ENCODE measurements at regions not wholly inside any gene's neighbourhood (a gene's known extent, or its start where the extent isn't known, plus 50 kb on each side); places are given as distances from the start of the nearest gene placed in this dataset.
A peak's percentile ranks its signal among the peaks of the same experiment; 100 is the strongest.
"Not testable (repeated sequence)": the region's sequence is repeated elsewhere in the genome, so short reads cannot be mapped to it uniquely, and the experiment has no call there.

DNA sequence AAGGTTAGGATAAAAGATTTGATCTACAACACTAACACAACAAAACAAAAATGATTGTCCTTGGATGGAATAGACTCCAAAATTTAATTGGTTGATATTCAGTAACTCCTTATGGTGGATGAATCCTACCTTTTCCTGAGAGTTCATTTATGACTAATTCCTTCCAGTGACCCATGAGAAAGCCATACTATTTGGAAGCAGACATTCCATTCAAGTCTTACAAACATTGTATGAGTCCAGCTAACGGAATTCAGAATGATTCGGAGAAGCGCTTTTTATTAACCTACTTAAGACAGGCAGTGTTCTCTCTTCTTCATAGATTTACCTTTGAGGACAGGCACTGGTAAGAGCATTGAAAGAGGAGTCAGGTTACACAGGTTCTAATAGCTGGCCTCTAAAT is 155.6 kb upstream of the ZNF648 start:
- no peak for DNase-seq
- Histone ChIP-seq H3K9me3 (ENCODE audit: control insufficient read depth, low read depth, low read length) (no peaks in the 10 kb centered on the region), H3K27me3 (ENCODE audit: control insufficient read depth, insufficient read depth, low read length) (no peaks in the 10 kb centered on the region), H3K36me3 (ENCODE audit: control insufficient read depth, insufficient read depth, low read length) (no peaks in the 10 kb centered on the region), H3K27ac (ENCODE audit: low read length) (no peak overlapping the region), H3K4me3 (ENCODE audit: low read length) (no peak overlapping the region), H3K4me1 (ENCODE audit: control insufficient read depth, insufficient read depth, low read length) (no peaks in the 10 kb centered on the region)
- no CpG with 5 or more reads among the region's 3 CpGs for WGBS (ENCODE audit: insufficient coverage, low lambda C conversion rate)

DNA sequence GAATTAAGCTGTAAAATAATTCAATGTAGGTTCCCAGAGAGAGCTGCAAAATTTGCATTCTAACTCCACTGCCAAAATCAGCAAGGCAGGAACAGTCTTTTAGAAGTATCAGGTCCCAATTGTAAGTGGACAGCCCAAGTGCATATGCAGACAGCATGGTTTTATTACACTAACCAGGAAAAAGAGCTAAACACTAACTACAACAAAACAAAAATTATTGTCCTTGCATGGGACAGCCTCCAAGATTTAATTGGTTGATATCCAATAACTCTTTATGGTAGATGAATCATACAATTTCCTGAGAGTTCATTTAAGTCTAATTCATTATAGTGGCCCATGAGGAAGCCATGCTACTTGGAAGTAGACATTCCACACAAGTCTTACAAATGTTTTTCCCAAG is 154.3 kb upstream of the ZNF648 start:
- no peaks in the 10 kb centered on the region for H3K9me3 ChIP-seq (ENCODE audit: control insufficient read depth, low read depth, low read length)
- no peak overlapping the region for H3K27ac ChIP-seq (ENCODE audit: low read length)
- H3K27me3 ChIP-seq (ENCODE audit: control insufficient read depth, insufficient read depth, low read length): no peaks in the 10 kb centered on the region
- H3K4me3 ChIP-seq (ENCODE audit: low read length): no peak overlapping the region
- DNase-seq: no peak
- no peaks in the 10 kb centered on the region for H3K36me3 ChIP-seq (ENCODE audit: control insufficient read depth, insufficient read depth, low read length)
- no peaks in the 10 kb centered on the region for H3K4me1 ChIP-seq (ENCODE audit: control insufficient read depth, insufficient read depth, low read length)

GRCh38 chr1:182213163-182213562 is 151.7 kb upstream of the ZNF648 start:
- DNase-seq: no peak
- Histone ChIP-seq H3K4me3 (ENCODE audit: low read length) (no peak overlapping the region), H3K27ac (ENCODE audit: low read length) (no peak overlapping the region), H3K27me3 (ENCODE audit: control insufficient read depth, insufficient read depth, low read length) (no peaks in the 10 kb centered on the region), H3K36me3 (ENCODE audit: control insufficient read depth, insufficient read depth, low read length) (no peaks in the 10 kb centered on the region), H3K9me3 (ENCODE audit: control insufficient read depth, low read depth, low read length) (no peaks in the 10 kb centered on the region), H3K4me1 (ENCODE audit: control insufficient read depth, insufficient read depth, low read length) (peaks cover 8% of the 10 kb centered on the region)
- 100% methylated on average over 1 of the region's 1 CpG for WGBS (ENCODE audit: insufficient coverage, low lambda C conversion rate)

GRCh38 chr1:182211386-182211785 is 149.9 kb upstream of the ZNF648 start:
- peaks cover 10% of the 10 kb centered on the region for H3K4me1 ChIP-seq (ENCODE audit: control insufficient read depth, insufficient read depth, low read length)
- no peaks in the 10 kb centered on the region for H3K9me3 ChIP-seq (ENCODE audit: control insufficient read depth, low read depth, low read length)
- no peak overlapping the region for H3K4me3 ChIP-seq (ENCODE audit: low read length)
- H3K36me3 ChIP-seq (ENCODE audit: control insufficient read depth, insufficient read depth, low read length): no peaks in the 10 kb centered on the region
- H3K27ac ChIP-seq (ENCODE audit: low read length): no peak overlapping the region
- H3K27me3 ChIP-seq (ENCODE audit: control insufficient read depth, insufficient read depth, low read length): no peaks in the 10 kb centered on the region
- no peak for DNase-seq

GRCh38 chr1:182210417-182210816 is 148.9 kb upstream of the ZNF648 start:
- Histone ChIP-seq H3K36me3 (ENCODE audit: control insufficient read depth, insufficient read depth, low read length) (no peaks in the 10 kb centered on the region), H3K27me3 (ENCODE audit: control insufficient read depth, insufficient read depth, low read length) (no peaks in the 10 kb centered on the region), H3K9me3 (ENCODE audit: control insufficient read depth, low read depth, low read length) (no peaks in the 10 kb centered on the region), H3K4me3 (ENCODE audit: low read length) (no peak overlapping the region), H3K27ac (ENCODE audit: low read length) (no peak overlapping the region), H3K4me1 (ENCODE audit: control insufficient read depth, insufficient read depth, low read length) (peaks cover 13% of the 10 kb centered on the region)
- no peak for DNase-seq
- WGBS (ENCODE audit: insufficient coverage, low lambda C conversion rate): no CpG with 5 or more reads among the region's 1 CpG

DNA sequence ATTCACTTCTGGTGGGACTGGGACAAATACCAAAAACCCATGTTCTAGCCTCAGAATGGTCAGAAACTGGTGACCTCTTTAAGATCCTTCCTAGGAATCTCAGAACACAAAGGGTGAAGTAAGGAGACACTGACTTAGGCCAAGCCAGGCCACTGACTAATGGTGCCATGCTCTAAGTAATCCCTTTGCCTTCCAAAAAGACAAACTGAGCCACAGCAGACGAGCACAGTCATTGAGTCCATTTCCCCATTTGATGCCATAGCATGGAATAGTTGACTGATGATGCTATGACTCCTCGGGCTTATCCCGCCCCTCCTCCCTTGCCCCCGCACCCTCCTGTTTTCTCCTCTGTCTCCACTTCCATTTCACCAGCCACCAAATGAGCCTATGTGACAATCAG is 145.8 kb upstream of the ZNF648 start:
- Histone ChIP-seq H3K9me3 (ENCODE audit: control insufficient read depth, low read depth, low read length) (no peaks in the 10 kb centered on the region), H3K4me3 (ENCODE audit: low read length) (no peak overlapping the region), H3K36me3 (ENCODE audit: control insufficient read depth, insufficient read depth, low read length) (no peaks in the 10 kb centered on the region), H3K27me3 (ENCODE audit: control insufficient read depth, insufficient read depth, low read length) (no peaks in the 10 kb centered on the region), H3K4me1 (ENCODE audit: control insufficient read depth, insufficient read depth, low read length) (peaks cover 16% of the 10 kb centered on the region), H3K27ac (ENCODE audit: low read length) (no peak overlapping the region)
- DNase-seq: no peak
- no CpG with 5 or more reads among the region's 4 CpGs for WGBS (ENCODE audit: insufficient coverage, low lambda C conversion rate)

GRCh38 chr1:182206626-182207239 is 145.2 kb upstream of the ZNF648 start:
- Histone ChIP-seq H3K27ac (ENCODE audit: low read length) (no peak overlapping the region), H3K4me3 (ENCODE audit: low read length) (no peak overlapping the region), H3K27me3 (ENCODE audit: control insufficient read depth, insufficient read depth, low read length) (no peaks in the 10 kb centered on the region), H3K4me1 (ENCODE audit: control insufficient read depth, insufficient read depth, low read length) (peaks cover 21% of the 10 kb centered on the region), H3K9me3 (ENCODE audit: control insufficient read depth, low read depth, low read length) (no peaks in the 10 kb centered on the region), H3K36me3 (ENCODE audit: control insufficient read depth, insufficient read depth, low read length) (no peaks in the 10 kb centered on the region)
- WGBS (ENCODE audit: insufficient coverage, low lambda C conversion rate): no CpG with 5 or more reads among the region's 4 CpGs
- no peak for DNase-seq

GRCh38 chr1:182205351-182206022 is 144.0 kb upstream of the ZNF648 start:
- Histone ChIP-seq H3K9me3 (ENCODE audit: control insufficient read depth, low read depth, low read length) (no peaks in the 10 kb centered on the region), H3K4me1 (ENCODE audit: control insufficient read depth, insufficient read depth, low read length) (peaks cover 31% of the 10 kb centered on the region), H3K27ac (ENCODE audit: low read length) (no peak overlapping the region), H3K4me3 (ENCODE audit: low read length) (no peak overlapping the region), H3K36me3 (ENCODE audit: control insufficient read depth, insufficient read depth, low read length) (no peaks in the 10 kb centered on the region), H3K27me3 (ENCODE audit: control insufficient read depth, insufficient read depth, low read length) (no peaks in the 10 kb centered on the region)
- DNase-seq: peak; percentile 52 to 71

- Histone ChIP-seq H3K27ac (ENCODE audit: low read length) (no peak overlapping the region), H3K27me3 (ENCODE audit: control insufficient read depth, insufficient read depth, low read length) (no peaks in the 10 kb centered on the region), H3K36me3 (ENCODE audit: control insufficient read depth, insufficient read depth, low read length) (no peaks in the 10 kb centered on the region), H3K4me3 (ENCODE audit: low read length) (no peak overlapping the region), H3K9me3 (ENCODE audit: control insufficient read depth, low read depth, low read length) (no peaks in the 10 kb centered on the region), H3K4me1 (ENCODE audit: control insufficient read depth, insufficient read depth, low read length) (peaks cover 35% of the 10 kb centered on the region)
- no peak for DNase-seq
- no CpG with 5 or more reads among the region's 2 CpGs for WGBS (ENCODE audit: insufficient coverage, low lambda C conversion rate)
Measured at GRCh38 chr1:182203191-182203875, 141.8 kb upstream of the ZNF648 start.

- Histone ChIP-seq H3K27ac (ENCODE audit: low read length) (peak overlapping the region; percentile 30), H3K4me1 (ENCODE audit: control insufficient read depth, insufficient read depth, low read length) (peaks cover 33% of the 10 kb centered on the region)
- H3K4me3 ChIP-seq (ENCODE audit: low read length); H3K27me3 ChIP-seq (ENCODE audit: control insufficient read depth, insufficient read depth, low read length); H3K9me3 ChIP-seq (ENCODE audit: control insufficient read depth, low read depth, low read length); H3K36me3 ChIP-seq (ENCODE audit: control insufficient read depth, insufficient read depth, low read length): not testable (repeated sequence)
- DNase-seq: peak in 1 of 2 donors; percentile 46
- no CpG with 5 or more reads among the region's 7 CpGs for WGBS (ENCODE audit: insufficient coverage, low lambda C conversion rate)
Measured at GRCh38 chr1:182201490-182201889, 140.0 kb upstream of the ZNF648 start.

Data from large intestine (tissue), 3 donors.